HG02973 (cell line): ENCODE measurements at regions not wholly inside any gene's neighbourhood (a gene's known extent, or its start where the extent isn't known, plus 50 kb on each side); places are given as distances from the start of the nearest gene placed in this dataset.

Experiments
- ATAC-seq: cut with Tn5 transposase; IDR thresholded peaks from one replicate; pipeline ENCODE4 v1.9.1; 2021; ENCODE audit warnings: moderate library complexity; ENCODE audit not compliant: unreplicated experiment

DNA sequence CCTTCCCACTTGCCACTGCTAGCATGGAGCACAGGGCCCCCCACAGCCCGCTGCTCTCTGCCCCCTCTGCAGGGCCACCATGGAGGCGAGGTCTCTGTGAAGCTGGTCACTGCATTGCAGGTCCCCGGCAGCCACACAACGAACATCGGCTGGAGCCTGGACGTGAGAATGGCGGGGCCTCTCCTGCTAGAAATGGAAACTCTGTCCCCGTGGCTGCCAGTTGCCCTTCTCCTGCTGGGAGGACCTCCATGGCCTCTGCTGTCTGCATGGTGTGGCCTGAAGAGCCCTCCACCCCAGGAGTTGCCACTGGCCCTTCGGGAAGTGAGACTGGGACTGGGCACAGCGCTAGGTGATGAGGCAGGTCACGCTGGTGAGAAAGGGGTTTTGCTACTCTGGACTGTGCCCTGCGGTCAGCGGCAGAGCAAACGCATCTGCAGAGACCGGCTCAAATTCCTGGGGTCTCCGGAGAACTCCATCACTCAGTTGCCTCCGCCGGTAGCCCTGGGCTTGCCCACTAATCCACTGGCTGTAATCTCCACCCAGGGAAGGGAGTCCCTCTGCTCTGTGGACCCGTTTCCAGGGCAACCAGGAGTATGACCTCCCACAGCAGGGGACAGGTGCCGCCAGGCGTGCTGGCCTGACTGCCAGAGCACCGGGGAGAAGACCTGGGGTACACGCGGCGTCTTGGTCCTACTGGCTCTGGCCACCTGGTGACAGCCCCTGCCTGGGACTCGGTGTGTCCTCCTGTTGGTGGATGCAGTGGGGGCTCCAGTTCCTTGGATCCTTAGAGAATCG lies 806.3 kb downstream of the BRD1 start:
- no peak for ATAC-seq

GRCh38 chr22:49019737-49020713 lies 807.6 kb downstream of the BRD1 start:
- no peak for ATAC-seq

- no peak for ATAC-seq
Observed at GRCh38 chr22:49018601-49019000, 809.1 kb downstream of the BRD1 start.

- no peak for ATAC-seq
Observed at GRCh38 chr22:49017482-49018329, 810.0 kb downstream of the BRD1 start.

DNA sequence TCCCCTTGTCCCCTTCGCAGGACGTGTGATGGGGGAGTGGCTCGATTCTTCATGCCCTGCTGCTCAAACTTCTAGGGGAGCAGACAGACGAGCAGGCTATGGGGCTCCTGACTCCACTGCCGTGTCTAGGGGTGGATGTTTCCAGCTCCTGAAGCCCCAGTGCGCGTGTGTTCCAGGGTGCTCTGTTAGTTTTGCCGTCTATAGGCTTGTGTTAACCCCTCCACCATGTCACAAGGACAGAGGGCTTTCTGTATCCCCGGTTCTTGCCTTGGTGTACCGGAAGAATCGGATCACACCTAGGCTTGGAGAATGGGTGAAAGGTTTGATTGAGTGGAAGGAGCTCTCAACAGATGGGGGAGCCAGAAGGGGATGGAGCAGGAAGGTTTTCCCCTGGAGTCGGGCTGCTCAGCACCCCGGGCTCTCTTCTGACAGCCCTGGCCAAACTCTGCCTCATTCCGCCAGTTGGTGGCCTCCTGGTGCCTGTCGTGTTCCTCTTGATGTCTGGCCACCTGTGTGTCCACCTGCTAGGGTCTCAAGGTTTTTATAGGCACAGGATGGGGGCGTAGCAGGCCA lies 810.7 kb downstream of the BRD1 start:
- ATAC-seq: no peak

- no peak for ATAC-seq
Observed at GRCh38 chr22:49015993-49016908, 811.4 kb downstream of the BRD1 start.

DNA sequence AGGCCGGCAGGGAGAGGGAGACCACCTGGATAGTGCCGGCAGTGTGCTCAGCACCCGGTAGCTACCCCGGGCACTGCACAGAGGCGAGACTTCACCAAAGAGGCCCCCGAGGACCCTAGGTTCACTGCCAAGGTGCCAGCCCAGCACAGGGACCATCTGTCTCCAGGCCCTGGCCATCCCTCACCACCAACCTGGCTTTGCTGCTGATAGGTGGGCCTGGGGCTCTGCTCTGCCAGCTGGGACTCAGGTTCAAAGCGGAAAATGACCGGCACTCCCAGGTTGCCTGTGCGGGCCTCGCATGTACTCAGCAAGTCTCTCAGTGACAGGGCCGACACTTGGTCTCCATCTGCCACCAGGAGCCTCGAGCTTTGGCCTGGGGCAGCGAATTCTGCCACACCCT lies 812.2 kb downstream of the BRD1 start:
- ATAC-seq: no peak

DNA sequence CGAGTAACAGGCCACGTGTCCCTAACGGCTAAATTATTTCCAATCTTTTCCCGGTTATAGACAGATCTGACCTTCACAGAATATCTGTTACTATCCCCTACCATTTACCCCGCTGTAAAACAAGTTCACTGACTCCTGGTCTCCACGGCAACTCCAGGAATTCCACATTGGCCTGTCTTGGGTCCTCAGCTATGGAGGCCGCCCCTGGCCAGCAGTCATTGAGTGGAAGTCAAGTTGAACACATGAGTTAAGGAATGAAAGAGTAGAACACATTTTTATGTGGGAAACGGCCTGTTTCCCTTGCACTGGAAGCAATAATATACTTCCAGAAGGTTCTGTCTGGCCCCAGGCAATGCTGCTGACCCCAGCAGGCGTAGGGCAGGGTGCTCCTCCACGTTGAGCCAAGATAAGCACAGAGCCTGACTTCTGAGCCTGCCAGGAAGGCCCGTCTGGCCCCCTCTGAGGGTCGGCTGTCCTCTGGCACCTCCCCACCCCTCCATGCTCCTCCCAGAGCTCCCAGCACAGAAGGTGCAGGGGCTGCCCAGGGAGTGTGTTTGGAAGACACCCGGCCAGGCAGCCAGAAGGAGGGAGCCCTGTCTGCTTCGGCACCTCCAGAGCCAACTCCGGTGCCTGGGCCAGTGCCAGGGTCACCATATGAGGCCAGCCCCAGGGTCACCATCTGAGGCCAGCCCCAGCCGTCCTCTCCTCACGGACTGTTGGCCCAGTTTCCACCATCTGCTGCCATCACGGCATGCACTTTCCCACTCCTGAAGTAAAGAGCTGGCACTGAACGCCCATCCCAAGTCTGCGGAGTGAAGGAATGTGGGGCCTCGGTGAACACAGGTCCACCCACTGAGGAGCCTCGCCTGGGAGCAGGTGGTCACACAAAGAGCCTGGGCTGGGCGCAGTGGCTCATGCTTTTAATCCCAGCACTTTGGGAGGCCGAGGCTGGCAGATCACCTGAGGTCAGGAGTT lies 813.2 kb downstream of the BRD1 start:
- ATAC-seq: no peak

DNA sequence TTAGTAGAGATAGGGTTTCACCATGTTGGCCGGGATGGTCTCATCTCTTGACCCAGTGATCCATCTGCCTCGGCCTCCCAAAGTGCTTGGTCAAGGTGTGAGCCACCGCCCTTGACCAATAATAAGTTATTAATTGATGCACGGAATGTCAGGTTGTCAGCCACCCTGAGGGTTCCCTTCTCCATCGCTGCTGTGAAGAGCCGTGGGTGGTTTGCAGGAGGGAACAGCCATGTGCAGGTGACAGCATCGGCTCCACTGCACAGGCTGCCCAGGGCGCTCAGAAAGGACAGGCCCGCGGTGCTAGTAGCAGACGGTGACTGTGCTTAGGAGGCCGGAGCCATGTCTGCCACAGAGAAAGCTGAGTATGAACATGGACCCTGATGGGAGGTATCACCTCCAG lies 814.0 kb downstream of the BRD1 start:
- ATAC-seq: no peak

- ATAC-seq: no peak
Observed at GRCh38 chr22:49012712-49013395, 814.8 kb downstream of the BRD1 start.

DNA sequence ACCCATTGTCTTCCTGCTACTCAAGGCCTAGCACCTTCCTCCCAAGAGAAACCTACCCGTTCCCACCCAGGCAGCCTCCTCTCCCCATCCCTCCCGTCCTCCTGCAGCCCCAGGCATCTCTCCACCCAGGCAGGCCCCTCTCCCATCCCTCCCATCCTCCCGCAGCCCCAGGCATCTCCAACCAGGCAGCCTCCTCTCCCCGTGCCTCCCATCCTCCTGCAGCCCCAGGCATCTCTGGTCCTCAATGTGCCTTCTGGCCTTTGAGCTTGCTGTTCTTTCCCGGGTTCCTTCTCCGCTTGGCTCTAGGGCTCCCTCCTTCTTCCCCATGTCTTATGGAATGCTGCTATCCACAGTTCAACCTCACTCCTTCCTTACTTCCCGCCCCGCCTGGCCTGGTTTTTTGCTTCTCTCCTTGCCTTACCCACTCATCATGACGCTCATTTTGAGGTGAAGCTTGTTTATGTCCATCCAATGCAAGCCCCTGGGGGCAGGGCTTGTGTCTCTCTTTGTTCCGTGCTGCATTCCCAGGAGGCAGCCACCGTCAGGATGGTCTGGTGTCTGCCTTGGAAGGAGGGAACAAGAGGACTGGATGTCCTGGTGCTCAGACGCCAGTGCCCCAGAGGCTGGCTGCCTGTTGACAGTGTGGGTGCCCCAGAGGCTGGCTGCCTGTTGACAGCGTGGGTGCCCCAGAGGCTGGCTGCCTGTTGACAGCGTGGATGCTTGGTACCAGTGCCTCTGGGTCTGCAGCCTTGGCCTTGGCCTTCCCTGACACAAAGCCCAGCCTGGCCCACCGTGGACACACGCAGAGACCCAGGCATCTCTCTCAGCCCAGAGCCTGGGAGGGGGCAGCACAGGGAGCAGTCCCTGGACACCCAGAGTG lies 815.7 kb downstream of the BRD1 start:
- no peak for ATAC-seq

DNA sequence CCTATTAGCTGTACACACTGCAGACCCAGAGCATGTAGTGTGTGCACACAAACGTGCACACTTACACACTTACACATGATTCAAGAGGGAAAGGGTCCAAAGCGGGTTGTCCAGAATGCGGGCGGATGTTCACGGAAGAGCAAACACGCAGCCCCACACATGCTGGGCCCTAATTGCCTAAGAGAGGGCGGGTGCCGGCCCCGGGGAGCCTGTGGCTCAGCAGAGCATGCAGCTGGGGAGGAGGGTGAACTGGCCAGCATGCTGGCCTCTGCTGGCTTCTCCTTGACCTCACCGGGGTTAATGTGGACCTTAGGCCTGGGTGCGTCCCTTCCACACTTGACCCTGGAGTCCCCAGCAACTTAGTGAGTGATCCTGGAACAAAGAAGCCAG lies 816.3 kb downstream of the BRD1 start:
- no peak for ATAC-seq

DNA sequence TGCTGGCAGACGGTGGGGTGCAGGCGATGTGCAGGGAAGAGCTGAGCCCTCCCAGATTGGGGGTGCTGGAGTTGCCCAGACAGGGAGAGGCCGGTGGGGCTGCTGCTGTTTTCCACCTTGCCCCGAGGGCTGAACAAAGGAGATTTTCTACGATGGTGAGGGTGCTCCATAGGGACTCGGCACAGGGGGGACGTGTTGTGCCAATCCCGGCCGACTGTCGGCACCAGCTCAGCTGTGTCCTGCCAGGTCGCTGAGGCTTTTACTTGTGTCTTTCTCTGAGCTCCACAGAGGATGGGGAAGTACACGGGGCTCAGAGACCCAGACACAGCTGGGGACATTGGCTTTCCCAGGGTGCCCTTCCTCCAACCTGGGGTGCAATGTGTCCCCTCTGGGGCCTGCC lies 816.8 kb downstream of the BRD1 start:
- ATAC-seq: no peak

DNA sequence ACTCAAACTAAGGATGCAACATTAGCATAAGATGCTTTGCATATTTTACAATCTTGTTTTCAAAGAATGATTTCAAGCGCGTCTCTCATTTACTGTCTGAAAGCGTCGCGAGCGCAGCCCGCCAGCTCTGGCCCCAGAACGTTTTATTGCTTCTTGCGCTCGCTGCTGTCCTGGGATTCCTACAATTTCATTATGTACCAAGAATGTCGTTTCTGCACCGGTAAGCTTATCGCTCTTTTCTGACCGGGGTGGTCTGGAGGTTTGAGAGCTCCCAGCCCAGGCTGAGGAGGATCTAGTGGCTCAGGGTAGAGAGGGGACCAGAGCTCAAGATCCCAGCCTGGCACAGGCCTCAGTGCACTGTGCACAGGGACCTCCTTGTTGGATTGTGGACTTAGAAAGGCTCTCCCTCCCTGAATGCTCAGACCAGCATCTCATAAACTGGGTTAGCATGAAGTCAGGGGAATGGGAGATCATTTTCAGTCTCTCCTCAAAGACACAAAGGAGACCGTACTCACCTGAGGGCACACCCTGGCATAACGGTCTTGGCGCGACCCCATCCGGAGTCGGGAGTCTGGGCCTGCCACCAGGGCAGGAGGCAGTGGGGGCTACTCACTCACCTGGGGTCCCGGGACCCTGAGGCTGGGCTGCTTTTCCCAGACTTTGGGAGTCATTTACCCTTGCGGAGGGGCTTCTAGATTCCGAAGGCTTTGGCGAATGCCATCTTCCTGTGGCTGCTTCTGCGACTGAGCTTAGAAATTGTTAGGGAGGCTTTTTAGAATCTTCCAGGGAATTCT lies 817.4 kb downstream of the BRD1 start:
- no peak for ATAC-seq

DNA sequence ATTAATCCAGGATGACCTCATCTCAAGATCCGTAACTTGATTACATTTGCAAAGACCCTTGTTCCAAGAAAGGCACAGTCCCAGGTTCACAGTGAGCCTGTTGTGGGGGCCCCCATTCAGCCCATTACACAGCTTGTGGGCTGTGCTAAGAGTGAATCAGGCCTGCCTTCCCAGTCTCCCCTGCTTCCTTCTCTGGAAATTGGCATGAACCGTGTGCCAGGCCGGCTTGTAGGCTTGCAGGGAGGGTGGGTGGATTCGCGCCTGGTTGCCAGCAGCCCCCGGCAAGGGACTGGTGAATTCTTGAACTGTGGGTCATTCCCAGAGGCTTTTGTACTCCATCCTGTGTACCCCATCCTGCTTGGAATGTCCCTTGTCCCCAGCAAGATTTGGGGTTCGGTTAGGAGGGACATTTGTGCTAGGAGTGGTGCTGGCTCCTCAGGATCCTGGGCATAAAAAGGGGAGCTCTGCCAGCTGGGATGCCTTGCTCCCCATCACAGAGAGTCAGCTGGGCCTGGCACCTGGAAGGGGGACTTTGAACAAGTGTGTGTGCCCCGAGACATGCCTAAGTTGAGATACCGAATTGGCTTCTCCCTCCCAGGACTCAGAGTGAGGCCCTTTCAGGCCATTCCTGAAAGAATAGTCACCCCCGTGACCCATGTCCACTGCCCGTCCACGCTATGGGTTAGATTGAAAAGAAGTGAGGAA lies 818.2 kb downstream of the BRD1 start:
- ATAC-seq: no peak
